Ovary (tissue), 7 donors: ENCODE measurements at regions not wholly inside any gene's neighbourhood (a gene's known extent, or its start where the extent isn't known, plus 50 kb on each side); places are given as distances from the start of the nearest gene placed in this dataset.

Experiments
- DNase-seq, 5 donors: peaks; one replicate each; pipeline ENCODE4 v3.0.0-alpha.2; 2019 to 2020
- H3K27ac ChIP-seq, 2 donors: fragments of 200-600 bp; one replicate each; pipeline versions ENCODE4 v1.5.1 to v1.8.0; 2019 to 2022
- H3K27me3 ChIP-seq: fragments of 200-600 bp; one replicate; pipeline ENCODE4 v1.8.0; 2022
- H3K36me3 ChIP-seq: fragments of 200-600 bp; sonication (generic); one replicate; pipeline ENCODE4 v1.5.1; 2019
- H3K4me1 ChIP-seq: one replicate; pipeline ENCODE4 v1.8.1; 2013; ENCODE audit warnings: mild to moderate bottlenecking, moderate library complexity; ENCODE audit not compliant: insufficient read depth
- H3K4me3 ChIP-seq: fragments of 200-600 bp; sonication (generic); one replicate; pipeline ENCODE4 v1.5.1; 2017
- H3K9me3 ChIP-seq, 2 donors: fragments of 200-600 bp in 1 of 2; sonication (generic) in 1 of 2; one replicate each; pipeline versions ENCODE4 v1.5.1 to v1.8.1; 2013 to 2019; ENCODE audit warnings: mild to moderate bottlenecking in 1 of 2, moderate library complexity in 1 of 2
- CTCF ChIP-seq, 3 donors: fragments of 450-650 bp in 2 of 3; fragments of 200-600 bp in 1 of 3; IDR thresholded peaks; one replicate each; pipeline versions ENCODE4 v1.5.1 to v1.8.0; 2016 to 2022; ENCODE audit warnings: antibody characterized with exemption in 3 of 3, mild to moderate bottlenecking in 1 of 3
- EP300 ChIP-seq: sonication (generic); formaldehyde crosslinking; IDR thresholded peaks from one replicate; pipeline ENCODE4 v1.6.1; 2017; ENCODE audit warnings: antibody characterized with exemption
- POLR2A ChIP-seq: fragments of 450-650 bp; IDR thresholded peaks from one replicate; pipeline ENCODE4 v1.6.1; 2017; ENCODE audit warnings: antibody characterized with exemption, mild to moderate bottlenecking, moderate library complexity
- WGBS, 3 donors: extraction: QIAGEN DNeasy Blood & Tissue Kit in 1 of 3; methylation state at CpG; one replicate each; pipeline versions ENCODE4 v1.1.5 to v1.1.7; 2013 to 2017; 5-methylcytosine and 5-hydroxymethylcytosine counted together
- intact Hi-C, 4 donors: fragments of 100-400 bp; cut with DNase I; formaldehyde crosslinking; loops; one replicate each; pipeline versions ENCODE4 v1.11.0 to v1.15.1; 2022 to 2023
- donor health status: DM: no; HTN: no; CAD: no; lungs with moderate emphysema.
- donor health status: DM: no; HTN: no; CAD: no.
- donor health status: Bipolar disorder and iron deficiency.
- donor health status: DM: no; HTN: no; CAD: no.
- donor health status: DM: yes; HTN: yes; CAD: no.

DNA sequence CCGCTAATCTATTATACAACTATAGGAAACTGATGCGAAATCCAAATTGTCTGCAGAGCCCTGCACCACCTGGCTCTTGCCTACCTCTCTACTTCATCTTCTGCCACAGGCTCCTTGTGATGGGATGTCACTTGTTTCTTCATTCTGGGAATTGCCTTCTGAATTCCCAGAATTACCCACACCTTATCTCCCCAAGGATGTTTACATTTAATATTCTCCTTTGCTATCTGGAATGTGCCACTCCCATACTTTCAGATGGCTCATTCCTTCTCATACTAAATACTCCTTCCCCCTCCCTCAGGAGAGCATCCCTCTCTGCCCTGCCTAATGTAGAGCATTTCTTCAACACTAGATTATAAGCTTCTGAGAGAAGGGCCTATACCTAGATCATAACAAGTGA, 573.1 kb downstream of the GALC start:
- Histone ChIP-seq H3K27me3 (no peaks in the 10 kb centered on the region), H3K4me3 (no peak overlapping the region), H3K9me3 (no peaks in the 10 kb centered on the region), H3K27ac (no peak overlapping the region), H3K36me3 (no peaks in the 10 kb centered on the region), H3K4me1 (no peaks in the 10 kb centered on the region)
- WGBS, 3 donors: 83 to 94% (median 91%) methylated on average over 2 of the region's 2 CpGs
- intact Hi-C loops: no loop called here
- no peak for DNase-seq
- TF ChIP-seq POLR2A (no peak), CTCF (IDR thresholded peaks at IDR 0.05) (no peak), EP300 (no peak)

DNA sequence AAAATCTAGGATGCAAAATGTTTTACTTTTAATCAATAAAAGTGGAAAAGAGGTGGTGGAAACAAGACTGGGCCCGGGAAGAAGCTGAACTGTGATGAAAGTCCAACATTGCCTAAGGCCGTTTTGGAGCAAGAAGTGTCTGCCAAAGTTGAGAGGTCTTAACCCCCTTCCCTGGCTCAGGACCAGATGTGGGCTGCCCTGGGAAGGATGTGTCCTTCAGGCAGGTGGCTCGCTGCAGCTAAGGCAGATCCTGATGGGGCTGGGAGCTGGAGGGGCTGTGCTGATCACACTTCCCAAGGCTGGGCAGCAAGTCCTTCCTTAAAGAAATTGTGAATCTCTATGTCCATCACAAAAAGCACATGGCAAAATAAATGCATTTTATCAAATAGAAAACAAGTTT, 581.6 kb downstream of the GALC start:
- intact Hi-C loops: no loop called here
- TF ChIP-seq EP300 (no peak), POLR2A (no peak), CTCF (IDR thresholded peaks at IDR 0.05) (no peak)
- H3K27me3 ChIP-seq: no peaks in the 10 kb centered on the region
- H3K4me1 ChIP-seq: no peaks in the 10 kb centered on the region
- no peaks in the 10 kb centered on the region for H3K9me3 ChIP-seq
- no peak overlapping the region for H3K4me3 ChIP-seq
- 44 to 63% (median 48%) methylated on average over 3 of the region's 3 CpGs for WGBS, 3 donors
- H3K36me3 ChIP-seq: no peaks in the 10 kb centered on the region
- DNase-seq: no peak
- no peak overlapping the region for H3K27ac ChIP-seq

- no peak overlapping the region for H3K27ac ChIP-seq
- no peak for DNase-seq
- H3K4me3 ChIP-seq: no peak overlapping the region
- no peaks in the 10 kb centered on the region for H3K36me3 ChIP-seq
- no peaks in the 10 kb centered on the region for H3K4me1 ChIP-seq
- no peak for TF ChIP-seq CTCF (IDR thresholded peaks at IDR 0.05)
- no peak for TF ChIP-seq EP300
- no peak for TF ChIP-seq POLR2A
- intact Hi-C loops: no loop called here
- H3K9me3 ChIP-seq: no peaks in the 10 kb centered on the region
- no peaks in the 10 kb centered on the region for H3K27me3 ChIP-seq
These were observed 583.6 kb downstream of the GALC start for GRCh38 chr14:87409393-87409792.

DNA sequence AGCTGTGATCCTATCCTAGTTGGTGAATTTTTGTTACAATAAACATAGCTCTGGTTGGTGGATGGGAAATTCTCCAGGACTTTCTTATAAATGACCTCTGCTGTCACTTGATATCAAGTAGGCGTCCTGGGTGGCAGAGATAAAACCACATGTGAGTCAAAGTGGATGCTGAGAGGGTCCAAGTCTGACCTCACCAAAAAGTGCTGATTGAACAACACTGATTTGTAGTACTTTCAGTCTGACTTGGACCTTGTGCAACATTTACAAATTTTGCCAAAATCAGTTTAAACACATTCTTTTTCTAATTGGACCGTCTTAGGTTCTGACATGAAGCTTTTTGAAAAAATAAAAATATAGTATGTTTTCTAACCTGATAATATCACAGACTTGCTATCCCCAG, 585.6 kb downstream of the GALC start:
- H3K27ac ChIP-seq: no peak overlapping the region
- no peak overlapping the region for H3K4me3 ChIP-seq
- no peaks in the 10 kb centered on the region for H3K9me3 ChIP-seq
- no peaks in the 10 kb centered on the region for H3K4me1 ChIP-seq
- no peaks in the 10 kb centered on the region for H3K36me3 ChIP-seq
- WGBS, 3 donors: 36 to 39% (median 39%) methylated on average over 2 of the region's 2 CpGs
- H3K27me3 ChIP-seq: no peaks in the 10 kb centered on the region
- no peak for DNase-seq
- TF ChIP-seq POLR2A: no peak
- TF ChIP-seq CTCF (IDR thresholded peaks at IDR 0.05): no peak
- no peak for TF ChIP-seq EP300
- intact Hi-C loops: no loop called here

GRCh38 chr14:87405563-87405962, 587.4 kb downstream of the GALC start:
- TF ChIP-seq EP300 (no peak), CTCF (IDR thresholded peaks at IDR 0.05) (no peak), POLR2A (no peak)
- Histone ChIP-seq H3K4me1 (no peaks in the 10 kb centered on the region), H3K27me3 (no peaks in the 10 kb centered on the region), H3K9me3 (no peaks in the 10 kb centered on the region), H3K4me3 (no peak overlapping the region), H3K27ac (no peak overlapping the region), H3K36me3 (no peaks in the 10 kb centered on the region)
- 12 to 15% (median 14%) methylated on average over 3 of the region's 3 CpGs for WGBS, 3 donors
- DNase-seq: no peak
- intact Hi-C loops: no loop called here
